ENCODE measurements at regions not wholly inside any gene's neighbourhood (a gene's known extent, or its start where the extent isn't known, plus 50 kb on each side); places are given as distances from the start of the nearest gene placed in this dataset.

GRCh38 chr2:241943209-241943850 is 73.8 kb downstream of the RTP5 start:
- DNase-seq, result no peak

GRCh38 chr2:241943961-241944575 is 74.5 kb downstream of the RTP5 start:
- DNase-seq, result no peak

GRCh38 chr2:241944821-241945220 is 75.3 kb downstream of the RTP5 start:
- no peak for DNase-seq

- DNase-seq, result no peak
These were observed 75.8 kb downstream of the RTP5 start for GRCh38 chr2:241945311-241945710.

GRCh38 chr2:241945803-241946202 is 76.3 kb downstream of the RTP5 start:
- DNase-seq, result no peak

GRCh38 chr2:241946306-241947003 is 76.9 kb downstream of the RTP5 start:
- DNase-seq, result no peak

GRCh38 chr2:241947004-241947350 is 77.4 kb downstream of the RTP5 start:
- no peak for DNase-seq

GRCh38 chr2:241947401-241947800 is 77.9 kb downstream of the RTP5 start:
- DNase-seq, result no peak

- DNase-seq, result no peak
These were observed 78.3 kb downstream of the RTP5 start for GRCh38 chr2:241947876-241948275.

- no peak for DNase-seq
These were observed 78.9 kb downstream of the RTP5 start for GRCh38 chr2:241948299-241948897.

GRCh38 chr2:241948901-241949735 is 79.6 kb downstream of the RTP5 start:
- DNase-seq, result no peak

- DNase-seq, result no peak
These were observed 80.3 kb downstream of the RTP5 start for GRCh38 chr2:241949736-241950412.

- DNase-seq, result peak in 1 of 2 experiments; percentile 3
These were observed 81.1 kb downstream of the RTP5 start for GRCh38 chr2:241950413-241951315.

GRCh38 chr2:241951316-241951700 is 81.8 kb downstream of the RTP5 start:
- DNase-seq, result no peak

- DNase-seq, result no peak
These were observed 82.4 kb downstream of the RTP5 start for GRCh38 chr2:241951920-241952319.

- DNase-seq, result no peak
These were observed 83.3 kb downstream of the RTP5 start for GRCh38 chr2:241952816-241953215.

- no peak for DNase-seq
These were observed 83.9 kb downstream of the RTP5 start for GRCh38 chr2:241953324-241953928.

- no peak for DNase-seq
These were observed 87.1 kb downstream of the RTP5 start for GRCh38 chr2:241956521-241957110.

- DNase-seq, result no peak
These were observed 87.7 kb downstream of the RTP5 start for GRCh38 chr2:241957276-241957675.

- no peak for DNase-seq
These were observed 89.5 kb downstream of the RTP5 start for GRCh38 chr2:241958818-241959545.
